ENCODE measurements at regions not wholly inside any gene's neighbourhood (a gene's known extent, or its start where the extent isn't known, plus 50 kb on each side); places are given as distances from the start of the nearest gene placed in this dataset.

DNA sequence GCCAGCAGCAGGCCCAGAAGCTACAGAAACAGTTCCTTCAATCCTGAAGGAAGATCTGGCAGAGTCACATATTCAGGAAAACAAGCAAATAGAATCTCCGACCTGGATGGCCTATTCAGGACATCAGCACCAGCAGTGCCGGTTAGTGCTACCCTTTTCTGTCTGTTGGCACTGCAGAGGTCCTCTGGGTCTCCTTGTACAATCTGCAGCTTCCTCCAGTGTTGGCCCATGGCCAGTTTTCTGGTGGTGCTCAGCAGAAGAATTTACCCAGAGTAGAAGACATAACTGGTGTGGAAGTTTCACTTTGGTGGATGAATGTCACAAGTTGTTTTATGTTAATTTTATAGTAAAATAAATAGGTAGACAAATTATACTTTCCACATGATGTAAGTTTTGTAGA is 498.1 kb downstream of the COG6 start:
- no peak for DNase-seq

DNA sequence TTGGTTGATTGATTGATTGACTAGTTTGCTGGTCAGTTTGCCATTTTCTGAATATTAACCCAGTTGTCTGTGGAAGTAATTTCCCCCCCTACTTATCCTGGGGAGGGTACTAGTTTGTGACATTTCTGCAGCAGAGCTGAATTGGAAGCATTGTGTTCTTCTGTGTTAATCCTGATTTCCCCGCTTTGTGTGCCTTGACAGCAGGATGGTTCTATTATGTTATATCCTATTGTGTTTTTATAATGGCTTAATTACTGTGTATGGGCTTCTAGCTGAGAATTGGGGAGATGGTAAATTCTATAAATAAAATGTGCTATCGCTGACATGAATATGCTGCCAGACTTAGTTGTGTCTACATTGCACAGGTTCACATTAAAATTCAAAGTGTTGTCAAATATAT is 499.7 kb downstream of the COG6 start:
- no peak for DNase-seq

DNA sequence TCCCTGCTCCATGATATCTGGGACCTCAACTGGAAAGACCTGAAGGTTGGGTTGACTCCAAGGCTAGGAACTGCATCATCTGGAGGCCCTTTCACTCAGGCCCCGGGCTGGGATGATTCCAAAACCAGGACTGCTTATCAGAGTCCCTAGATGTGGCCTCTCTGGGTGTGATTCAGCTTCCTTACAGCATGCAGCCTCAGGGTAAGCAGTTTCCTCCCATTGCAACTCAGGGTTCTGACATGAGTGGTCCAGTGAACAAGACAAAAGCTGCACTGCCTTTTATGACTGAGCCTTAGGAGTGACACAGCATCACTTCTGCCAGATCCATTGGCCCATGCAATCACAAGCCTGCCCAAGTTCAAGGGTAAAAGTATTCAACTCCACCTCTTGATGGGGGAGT is 502.8 kb downstream of the COG6 start:
- DNase-seq = peak; percentile 81

- DNase-seq = no peak
These were observed 503.3 kb downstream of the COG6 start for GRCh38 chr13:40158757-40159156.

DNA sequence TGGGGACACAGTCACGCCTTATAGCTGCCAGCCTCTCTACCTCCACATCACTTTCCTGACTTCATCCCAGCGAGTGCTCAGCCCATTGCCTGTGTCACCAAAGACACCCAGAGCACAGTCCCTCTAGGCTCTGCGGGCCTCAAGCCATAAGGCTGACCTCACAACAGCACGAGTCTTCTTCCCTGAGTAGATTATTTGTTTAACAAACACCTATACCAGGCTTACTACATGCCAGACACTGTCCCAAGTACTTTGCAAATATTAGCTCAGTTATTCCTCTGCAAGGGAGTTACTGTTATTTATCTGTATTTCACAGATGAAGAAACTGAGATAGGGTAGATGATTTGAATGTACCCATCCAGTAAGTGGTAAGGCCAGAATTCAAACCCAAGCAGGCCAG is 504.3 kb downstream of the COG6 start:
- DNase-seq = no peak

- DNase-seq = no peak
These were observed 505.3 kb downstream of the COG6 start for GRCh38 chr13:40160618-40161350.

GRCh38 chr13:40161351-40161810 is 505.1 kb downstream of the FOXO1 start:
- no peak for DNase-seq

DNA sequence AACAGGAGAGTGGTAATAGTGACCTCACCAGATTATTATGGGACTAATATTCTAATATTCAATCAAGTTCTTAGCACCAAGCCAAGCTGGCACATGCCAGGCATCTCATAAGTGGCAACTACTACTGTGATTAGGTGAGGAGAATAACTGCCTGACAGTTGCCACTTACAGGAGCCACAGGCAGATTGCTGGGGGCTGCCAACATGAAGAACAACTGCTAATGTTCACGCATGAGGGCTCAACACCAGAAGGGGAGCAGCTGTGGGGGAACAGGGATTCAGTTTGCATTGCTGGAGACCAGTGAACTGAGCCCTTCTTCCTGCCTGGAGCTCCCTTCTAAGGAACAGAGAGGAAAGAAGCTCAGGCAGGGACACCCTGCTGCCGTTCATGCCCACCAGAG is 504.5 kb downstream of the FOXO1 start:
- no peak for DNase-seq

GRCh38 chr13:40163066-40164000 is 503.1 kb downstream of the FOXO1 start:
- DNase-seq = no peak

DNA sequence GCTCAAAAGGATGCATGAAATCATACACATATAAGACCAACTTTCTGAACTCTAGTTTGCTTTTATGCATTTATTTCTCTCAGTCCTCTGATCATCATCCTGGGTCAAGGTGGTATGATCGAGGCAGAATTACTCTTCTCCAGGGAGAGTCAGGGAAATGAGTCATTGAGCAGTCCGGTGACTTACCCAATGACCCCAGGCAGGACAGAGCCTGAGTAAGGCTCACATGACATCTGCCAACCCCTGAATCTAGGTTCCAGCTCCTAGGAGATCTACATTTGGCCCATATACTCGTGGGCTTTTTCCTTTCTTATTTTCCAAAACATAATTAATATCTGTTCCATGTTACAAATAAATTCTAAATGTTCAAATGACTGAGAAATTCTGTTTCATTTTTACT is 502.3 kb downstream of the FOXO1 start:
- peak; percentile 67 for DNase-seq

DNA sequence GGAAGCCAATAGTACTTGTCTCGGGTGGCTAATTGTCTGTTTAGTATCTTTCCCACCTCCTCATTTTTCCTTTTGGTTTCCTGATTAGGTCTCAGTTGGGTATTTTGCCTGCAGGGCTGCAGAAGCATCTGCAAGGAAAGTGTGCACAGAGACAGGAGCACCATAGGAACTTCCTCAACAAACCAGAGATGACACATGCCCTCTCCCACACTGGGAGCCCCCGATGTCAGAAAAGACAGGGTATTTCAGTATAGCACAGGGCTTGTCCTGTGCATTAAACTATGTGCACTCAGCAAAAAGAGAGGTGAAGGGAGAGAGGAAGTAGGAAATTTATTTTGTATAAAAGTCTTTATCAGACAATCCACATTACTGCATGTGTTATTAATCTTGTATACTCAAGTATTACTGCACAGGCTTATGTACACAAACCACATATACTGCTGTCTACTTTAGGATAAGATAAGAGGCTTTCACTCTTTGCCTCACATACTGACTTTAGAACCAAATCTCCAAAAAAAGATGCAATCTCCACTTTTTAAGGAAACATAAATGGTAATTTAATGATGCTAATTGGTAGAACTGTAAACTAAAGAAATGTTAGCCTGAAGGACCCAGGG is 501.0 kb downstream of the FOXO1 start:
- DNase-seq = no peak

DNA sequence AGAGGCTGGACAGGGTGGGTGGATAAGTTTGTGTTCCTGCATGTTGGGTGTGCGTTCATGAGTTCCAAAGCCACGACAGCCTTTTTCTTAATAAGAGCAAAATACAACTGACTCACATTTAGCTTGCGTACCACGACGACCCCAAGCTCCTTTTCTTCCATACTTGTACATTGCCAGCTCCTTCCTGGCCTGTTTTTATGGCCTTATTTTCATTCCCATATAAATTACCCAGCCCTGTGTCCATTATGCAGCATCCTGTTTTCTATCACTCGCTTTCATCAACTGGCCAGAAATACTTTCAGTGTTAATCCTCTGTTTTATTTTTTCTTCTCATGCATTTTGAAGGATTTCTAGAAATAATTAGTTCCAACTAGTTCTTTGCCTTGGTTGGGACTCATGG is 499.1 kb downstream of the FOXO1 start:
- DNase-seq = no peak

GRCh38 chr13:40168425-40169166 is 497.8 kb downstream of the FOXO1 start:
- no peak for DNase-seq

DNA sequence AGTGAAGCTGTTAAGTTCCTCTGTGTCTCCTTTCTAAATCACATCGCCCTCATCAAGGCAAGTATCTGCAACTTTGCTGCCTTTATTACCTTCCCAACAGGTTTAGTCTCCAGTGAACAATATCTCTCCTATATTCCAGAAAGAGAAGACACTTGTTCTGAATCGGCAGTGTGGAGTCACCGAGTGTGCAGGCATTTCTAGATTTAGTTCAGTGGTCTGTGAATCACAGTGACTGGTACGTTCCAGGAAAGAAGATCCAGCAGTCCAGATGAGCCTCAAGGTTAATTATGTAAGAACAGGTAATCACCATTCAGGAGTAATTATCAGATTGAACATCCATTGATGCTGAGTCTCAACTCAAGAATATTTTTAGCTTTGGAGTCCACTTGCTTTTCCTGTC is 497.0 kb downstream of the FOXO1 start:
- no peak for DNase-seq

DNA sequence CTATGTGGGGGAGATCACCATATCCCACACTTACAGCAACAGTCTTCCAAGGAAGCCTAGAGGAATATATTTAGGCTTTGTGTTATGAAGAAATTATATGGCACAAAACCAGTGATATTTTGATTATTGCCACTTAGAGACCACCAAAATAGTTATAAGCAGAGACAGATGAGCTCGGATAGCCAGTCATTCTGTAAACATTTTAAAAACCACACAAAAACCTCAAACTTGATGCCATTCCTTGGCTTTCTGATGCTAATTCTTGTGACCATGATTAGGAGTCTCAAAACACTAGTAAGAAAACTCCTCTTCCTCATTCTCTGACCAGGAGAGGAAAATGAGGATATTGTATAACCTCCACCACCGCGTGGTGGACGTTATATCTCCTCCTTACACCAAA is 496.4 kb downstream of the FOXO1 start:
- no peak for DNase-seq

DNA sequence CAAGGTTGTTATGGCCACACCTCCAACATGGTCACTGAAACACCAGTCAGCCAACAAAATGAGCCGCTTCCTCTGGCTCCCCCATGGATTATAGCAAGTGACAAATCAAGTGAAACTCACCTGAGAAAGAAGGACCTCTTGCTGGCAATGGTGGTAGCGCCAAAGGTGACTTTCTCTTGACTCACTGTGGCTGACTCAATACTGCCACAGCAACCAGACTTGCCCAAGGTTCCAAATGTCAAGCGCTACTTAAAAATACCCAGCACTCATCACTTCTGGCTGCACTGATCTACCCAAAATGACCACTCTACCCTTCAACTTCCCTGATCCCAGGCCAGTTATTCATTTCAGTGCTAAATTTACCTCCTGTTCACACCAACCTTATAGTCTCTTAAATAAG is 495.5 kb downstream of the FOXO1 start:
- no peak for DNase-seq

GRCh38 chr13:40171566-40171965 is 494.9 kb downstream of the FOXO1 start:
- DNase-seq = no peak

GRCh38 chr13:40172149-40172591 is 494.3 kb downstream of the FOXO1 start:
- DNase-seq = no peak

DNA sequence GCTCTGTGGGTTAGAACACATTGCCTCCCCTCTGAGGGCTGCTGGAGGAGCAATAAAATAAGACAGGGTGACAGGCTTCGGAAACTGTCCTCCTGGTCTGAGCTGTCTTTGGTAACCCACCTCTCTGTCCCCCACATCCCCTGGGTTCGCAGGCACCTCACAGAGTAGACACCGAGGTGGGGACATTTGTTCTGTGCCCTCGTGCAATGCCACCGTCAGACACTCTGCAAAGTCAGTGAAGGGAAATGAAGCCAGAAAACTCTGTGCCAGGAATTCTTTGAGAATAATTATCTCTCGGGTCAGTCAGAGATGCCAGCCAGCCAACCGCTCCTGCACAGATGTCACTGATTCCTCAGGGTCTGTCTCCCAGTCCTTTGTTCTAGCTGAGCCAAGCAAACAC is 493.6 kb downstream of the FOXO1 start:
- DNase-seq = no peak

GRCh38 chr13:40175639-40176038 is 490.8 kb downstream of the FOXO1 start:
- DNase-seq = no peak

DNA sequence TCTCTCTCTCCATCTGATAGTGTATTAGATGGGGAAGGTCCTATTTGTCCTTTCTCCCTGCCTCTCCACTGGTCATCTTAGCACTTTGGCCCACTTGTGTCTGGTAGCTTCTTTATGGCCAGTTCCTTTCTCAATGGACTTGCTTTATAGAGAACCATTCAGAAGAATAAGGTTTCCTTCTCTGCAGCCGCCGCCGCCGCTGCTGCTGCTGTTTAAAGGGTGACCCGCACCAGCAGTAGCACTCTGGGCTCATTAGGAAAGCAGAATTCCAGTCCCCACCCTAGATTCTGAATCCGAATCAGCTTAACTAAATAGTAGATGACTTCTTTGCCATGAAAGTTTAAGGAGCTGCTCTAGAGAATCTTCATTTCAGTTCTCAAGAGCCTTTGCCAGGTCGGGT is 490.2 kb downstream of the FOXO1 start:
- DNase-seq = no peak

- no peak for DNase-seq
These were observed 488.3 kb downstream of the FOXO1 start for GRCh38 chr13:40178130-40178529.

All from islet precursor cell (in vitro differentiated cells).